ENCODE measurements at regions not wholly inside any gene's neighbourhood (a gene's known extent, or its start where the extent isn't known, plus 50 kb on each side); places are given as distances from the start of the nearest gene placed in this dataset.
"Not testable (repeated sequence)": the region's sequence is repeated elsewhere in the genome, so short reads cannot be mapped to it uniquely, and the experiment has no call there.

DNA sequence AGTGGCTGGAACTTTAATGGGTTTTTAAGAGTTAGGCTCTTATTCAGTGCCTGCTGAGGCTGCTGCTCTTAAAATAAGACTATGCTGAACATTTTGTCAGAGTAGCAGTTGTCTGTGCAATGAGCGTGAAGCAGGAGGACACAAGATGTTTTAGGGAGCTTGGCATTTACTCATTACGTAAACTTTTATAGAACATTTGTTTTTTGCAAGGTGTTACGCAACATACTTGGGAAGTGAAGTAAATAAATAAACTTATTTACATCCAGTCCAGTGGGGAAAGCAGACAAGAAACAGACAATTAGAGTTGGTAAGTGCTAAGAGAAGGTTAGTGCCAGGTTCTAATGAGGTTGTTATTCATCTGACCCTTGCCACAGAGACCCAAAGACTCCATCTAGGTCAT, 226.0 kb downstream of the HINT1 start:
- DNase-seq: no peak

DNA sequence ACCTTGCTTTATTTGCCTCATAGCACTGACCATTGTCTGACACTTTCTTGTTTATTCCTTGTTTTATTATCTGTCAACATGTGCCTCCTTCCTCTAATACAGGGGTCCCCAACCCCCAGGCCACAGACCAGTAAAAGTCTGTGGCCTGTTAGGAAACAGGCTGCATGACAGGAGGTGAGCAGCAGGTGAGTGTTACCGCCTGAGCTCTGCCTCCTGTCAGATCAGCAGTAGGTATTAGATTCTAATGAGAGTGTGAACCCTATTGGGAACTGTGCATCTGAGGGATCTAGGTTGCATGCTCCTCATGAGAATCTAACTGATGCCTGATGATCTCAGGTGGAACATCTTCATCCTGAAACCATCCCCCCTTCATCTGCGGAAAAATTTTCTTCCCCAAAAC, 228.0 kb downstream of the HINT1 start:
- DNase-seq: no peak

DNA sequence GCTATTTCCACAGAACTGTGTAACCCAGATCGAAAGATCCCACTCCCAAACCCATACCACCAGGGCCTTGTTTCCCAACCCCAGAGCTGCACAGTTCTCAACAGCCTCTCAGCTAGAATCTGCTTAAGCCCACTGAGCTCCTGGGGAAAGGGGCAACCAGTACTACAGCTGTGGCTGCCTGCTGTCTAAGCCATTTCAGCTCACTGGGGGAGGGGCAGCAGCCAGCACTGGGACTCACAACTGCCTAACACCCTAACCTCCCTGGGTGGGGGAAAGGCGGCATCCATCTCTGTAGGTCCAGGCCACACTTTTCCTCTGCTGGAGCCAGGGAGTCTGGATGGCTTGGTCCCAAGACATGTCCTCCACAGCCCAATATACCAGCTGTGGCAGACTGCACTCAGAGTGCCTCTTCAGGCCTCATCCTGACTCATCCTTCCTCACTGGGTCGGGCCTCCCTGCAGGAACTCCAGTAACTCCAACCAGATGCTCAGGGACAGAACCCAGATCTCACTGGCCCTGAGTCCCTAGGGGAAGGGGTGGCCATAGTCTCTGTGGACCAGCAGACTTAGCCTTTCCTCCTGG, 241.4 kb downstream of the HINT1 start:
- DNase-seq: no peak

DNA sequence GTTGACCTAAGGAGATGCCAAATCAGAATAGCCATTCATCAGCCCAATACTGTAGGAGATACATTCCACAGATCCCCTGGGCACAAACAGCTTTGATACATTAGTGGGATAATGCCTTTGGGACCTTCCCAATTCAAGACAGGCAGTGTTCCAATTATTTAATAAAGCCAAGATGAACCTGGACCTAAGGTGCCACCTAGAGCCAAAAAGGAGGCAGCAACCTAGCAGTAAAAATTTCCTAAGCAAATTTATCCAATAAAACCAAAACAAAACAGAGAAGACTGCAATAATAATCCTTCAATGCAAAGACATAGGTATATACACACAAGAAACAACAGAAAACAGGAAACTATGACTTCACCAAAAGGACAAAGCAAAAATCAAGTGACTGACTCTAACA, 253.0 kb downstream of the HINT1 start:
- no peak for DNase-seq

DNA sequence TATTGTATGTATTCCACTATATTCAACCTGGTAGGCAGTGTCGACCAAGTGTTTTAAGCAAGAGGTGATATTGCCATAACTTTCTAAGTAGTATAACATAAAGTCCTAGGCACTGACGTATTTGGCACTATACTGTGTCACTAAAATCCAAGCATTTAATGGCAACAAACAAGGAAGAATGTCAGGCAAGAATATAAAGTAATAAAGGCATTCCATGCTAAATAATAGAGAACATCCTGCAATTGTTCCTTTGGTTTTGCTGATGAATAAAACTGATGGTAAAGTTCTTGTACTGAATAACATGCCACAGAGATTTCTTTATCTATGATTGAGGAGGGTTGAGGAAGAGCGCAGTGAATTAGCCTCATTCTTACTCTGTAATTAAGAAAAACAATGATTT, 256.9 kb downstream of the HINT1 start:
- DNase-seq: no peak

DNA sequence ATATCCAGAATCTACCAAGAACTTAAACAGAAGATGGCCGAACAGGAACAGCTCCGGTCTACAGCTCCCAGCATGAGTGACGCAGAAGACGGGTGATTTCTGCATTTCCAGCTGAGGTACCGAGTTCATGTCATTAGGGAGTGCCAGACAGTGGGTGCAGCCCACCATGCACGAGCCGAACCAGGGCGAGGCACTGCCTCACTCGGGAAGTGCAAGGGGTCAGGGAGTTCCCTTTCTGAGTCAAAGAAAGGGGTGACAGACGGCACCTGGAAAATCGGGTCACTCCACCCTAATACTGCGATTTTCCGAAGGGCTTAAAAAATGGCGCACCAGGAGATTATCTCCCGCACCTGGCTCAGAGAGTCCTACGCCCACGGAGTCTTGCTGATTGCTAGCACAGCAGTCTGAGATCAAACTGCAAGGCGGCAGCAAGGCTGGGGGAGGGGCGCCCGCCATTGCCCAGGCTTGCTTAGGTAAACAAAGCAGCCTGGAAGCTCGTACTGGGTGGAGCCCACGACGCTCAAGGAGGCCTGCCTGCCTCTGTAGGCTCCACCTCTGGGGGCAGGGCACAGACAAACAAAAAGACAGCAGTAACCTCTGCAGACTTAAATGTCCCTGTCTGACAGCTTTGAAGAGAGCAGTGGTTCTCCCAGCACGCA, 267.4 kb downstream of the HINT1 start:
- DNase-seq: not testable (repeated sequence)

DNA sequence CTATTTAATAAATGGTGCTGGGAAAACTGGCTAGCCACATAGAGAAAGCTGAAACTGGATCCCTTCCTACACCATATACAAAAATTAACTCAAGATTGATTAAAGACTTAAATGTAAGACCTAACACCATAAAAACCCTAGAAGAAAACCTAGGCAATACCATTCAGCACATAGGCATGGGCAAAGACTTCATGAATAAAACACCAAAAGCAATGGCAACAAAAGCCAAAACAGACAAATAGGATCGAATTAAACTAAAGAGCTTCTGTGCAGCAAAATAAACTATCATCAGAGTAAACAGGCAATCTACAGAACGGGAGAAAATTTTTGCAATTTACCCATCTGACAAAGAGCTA, 267.9 kb downstream of the HINT1 start:
- DNase-seq: not testable (repeated sequence)

DNA sequence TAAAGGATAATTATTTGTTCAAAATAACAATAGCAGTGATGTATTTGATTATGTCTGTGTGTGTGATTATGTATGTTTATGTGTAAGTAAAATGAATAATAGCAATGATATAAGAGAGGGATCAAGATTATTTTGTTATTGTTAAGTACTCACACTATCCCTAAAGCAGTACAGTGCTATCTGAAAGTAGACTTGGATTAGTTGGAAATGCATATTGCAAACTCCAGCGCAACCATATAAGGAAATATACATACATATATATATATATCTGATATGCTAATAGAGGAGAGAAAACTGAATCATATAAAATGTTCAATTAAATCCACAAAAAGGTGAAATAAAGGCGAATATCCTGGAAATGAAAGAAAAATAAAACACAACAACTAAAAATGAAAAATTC, 268.4 kb downstream of the HINT1 start:
- no peak for DNase-seq

DNA sequence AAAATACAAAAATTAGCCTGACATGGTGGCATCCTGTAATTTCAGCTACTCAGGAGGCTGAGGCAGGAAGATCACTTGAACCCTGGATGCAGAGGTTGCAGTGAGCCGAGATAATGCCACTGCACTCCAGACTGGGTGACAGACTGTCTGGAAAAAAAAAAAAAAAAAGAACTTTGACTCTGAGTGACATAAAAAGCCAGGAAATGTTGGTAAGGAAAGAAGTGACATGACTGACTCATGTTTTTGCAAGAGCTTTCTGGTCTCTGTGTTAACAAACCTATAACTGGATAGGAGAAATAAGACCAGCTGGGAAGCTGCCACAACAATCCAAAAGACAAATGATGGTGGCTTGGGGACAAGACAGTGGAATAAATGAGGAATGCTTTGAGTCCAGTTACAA, 272.1 kb downstream of the HINT1 start:
- no peak for DNase-seq

DNA sequence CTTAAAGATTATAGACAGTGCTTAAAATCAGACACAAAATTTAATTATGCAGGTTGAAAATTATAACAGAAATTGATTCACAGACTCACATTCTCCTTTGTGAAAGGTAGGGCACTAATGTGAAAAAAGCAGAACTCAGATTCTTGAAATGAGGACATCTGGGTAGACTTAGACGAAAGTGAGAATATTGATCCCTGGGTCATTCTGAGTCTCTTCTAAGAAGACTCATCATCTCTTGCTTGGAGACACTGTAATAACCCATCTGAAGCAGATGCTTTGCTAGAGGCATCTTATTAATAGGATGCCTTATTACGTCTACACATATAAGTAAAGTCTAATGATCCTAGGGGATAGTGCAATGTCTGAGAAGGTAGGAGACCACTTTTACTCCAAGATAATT, 274.4 kb downstream of the HINT1 start:
- DNase-seq: no peak

DNA sequence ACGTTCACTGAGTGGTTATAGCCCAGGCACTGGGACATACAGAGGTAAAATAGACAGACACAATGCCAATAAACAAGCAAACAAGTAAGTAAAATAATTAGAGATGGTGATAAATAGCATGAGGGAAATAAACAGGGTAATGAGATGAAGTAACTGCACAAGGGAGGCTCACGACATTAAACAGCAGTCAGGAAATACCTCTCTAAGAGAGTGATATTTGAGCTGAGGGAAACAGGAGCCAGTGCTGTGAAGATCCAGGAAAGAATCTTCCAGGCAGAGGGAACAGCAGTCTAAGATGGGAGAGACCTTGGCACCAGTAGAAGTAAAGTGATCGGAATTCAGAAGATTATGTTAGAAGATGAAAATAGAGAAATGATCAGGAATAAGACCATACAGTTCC, 279.4 kb downstream of the HINT1 start:
- no peak for DNase-seq

DNA sequence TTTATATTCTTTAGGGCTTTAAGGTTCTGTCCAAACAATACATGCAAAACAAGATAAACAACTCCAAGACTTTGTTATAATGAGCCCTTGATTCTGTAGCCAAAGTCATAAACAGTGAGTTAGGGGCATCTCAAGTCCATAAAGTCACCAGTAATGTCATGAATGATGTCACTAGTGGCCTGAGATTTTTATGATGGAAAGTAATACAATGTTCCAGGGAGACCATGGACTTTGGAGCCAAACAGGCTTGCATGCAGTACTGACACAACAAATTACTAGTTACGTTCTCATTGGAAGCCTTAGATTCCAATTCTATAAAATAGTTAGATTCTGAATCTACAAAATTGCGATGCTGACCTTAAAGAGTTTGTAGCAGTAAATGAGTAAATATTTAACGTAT, 280.0 kb downstream of the HINT1 start:
- DNase-seq: no peak

DNA sequence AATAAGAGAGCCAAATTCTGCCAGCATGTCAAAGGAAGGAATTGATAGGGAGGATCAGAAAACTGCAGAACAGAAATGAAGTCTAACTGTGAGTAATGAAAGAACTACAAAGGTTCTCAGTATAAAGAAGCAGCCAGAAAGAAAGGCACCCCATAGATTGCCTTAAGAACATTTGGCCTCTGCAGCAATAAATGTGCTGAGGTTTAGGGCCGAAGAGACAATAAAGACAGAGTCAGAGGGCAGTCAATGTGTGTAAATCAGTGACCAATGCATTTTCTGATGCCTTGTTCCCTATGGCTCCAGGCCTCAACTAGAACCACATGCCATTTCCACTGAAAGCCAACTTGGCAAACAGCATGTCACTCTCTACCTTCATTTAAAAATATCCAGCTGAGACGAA, 281.0 kb downstream of the HINT1 start:
- no peak for DNase-seq

DNA sequence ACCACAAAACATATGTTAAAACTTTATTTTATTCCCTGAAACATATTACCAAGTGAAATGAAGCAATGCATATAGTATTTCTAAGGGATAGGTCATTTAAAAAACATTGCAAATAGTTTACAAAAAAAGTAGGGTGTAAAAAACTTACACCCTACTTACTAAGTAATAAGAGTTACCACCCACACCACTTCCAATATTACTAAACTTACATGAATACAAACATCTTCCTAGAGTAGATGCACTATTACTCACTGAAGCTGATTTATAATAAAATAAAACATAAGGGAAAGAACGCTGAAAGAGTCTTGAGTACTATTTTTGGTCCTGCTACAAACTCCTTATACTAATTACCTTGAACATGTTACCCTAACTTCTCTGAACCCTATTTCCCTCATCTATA, 289.4 kb downstream of the HINT1 start:
- no peak for DNase-seq

DNA sequence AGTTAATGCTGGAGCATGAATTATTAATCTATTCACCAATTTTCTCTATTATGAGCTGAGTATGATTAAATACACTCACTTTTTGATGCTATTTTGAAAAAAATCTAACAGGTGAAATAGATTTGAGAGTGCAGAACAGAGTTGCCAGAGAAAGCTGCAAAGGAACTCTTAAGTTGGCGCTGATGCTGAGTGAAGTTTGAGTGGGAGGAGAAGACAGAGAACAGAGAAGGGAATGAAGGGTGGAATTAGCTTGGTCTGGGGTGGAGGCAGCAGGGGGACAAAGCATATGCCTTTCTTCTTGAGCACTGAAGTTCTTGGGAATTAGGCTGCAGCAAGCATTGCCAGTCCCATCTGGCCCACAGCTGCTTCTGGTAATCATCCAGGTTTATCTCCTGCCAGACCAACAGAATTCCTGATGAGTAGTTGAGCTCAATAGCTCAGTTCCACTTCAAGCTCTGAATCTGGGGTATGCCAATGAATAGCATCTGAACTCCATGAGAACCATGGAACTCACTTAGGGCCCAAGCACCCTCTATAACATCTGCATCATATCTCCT, 290.1 kb downstream of the HINT1 start:
- no peak for DNase-seq

DNA sequence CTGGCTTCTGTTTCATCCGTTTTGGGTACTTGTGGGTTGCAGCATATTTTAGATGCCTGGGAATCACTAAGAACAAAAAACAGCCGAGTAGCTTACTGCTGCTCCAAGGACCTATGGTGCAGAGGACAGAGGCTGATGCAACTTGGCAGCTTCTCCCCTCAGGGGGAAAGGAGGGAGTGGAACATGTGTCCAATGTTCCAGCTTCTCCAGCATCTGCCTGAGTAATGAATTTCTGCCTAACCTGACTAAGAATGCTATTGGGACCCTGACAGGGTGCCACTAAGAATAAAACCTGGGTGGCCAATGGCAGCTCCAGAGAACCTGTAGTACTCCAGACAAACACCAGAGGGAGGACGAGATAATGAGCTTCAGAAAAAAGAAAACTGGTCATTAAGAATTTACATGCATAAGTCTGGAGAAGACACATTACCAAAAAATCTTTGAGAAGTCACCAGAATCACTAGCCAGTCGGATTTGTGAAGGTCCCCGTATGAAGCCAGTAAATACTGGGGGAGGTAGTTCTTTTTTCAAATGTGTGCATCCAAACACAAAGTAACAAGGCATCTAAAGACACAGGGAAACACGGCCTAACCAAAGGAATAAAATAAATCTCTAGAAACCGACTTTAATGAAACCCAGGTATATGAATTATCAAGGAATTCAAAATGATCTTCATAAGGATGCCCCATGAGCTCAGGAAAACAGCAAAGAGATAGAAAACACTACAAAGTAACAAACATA, 293.5 kb downstream of the HINT1 start:
- DNase-seq: peak; percentile 22

DNA sequence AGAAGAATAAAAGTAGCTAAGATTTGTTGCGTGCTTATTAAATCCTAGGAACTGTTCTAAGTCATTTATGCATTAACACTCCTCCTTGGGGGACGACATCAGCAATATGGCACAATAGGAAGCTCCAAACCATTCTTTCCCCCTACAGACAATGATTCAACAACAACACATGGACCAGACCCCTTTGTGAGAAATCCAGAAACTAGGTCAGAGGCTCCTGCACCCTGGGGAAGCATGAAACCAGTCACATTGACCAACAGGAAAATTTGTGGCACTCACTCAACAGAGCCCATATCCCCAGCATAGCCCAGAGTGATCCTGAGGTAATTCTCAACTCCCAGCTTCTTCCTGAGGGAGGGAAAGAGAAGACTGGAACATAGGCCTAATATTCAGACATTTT, 294.4 kb downstream of the HINT1 start:
- no peak for DNase-seq

DNA sequence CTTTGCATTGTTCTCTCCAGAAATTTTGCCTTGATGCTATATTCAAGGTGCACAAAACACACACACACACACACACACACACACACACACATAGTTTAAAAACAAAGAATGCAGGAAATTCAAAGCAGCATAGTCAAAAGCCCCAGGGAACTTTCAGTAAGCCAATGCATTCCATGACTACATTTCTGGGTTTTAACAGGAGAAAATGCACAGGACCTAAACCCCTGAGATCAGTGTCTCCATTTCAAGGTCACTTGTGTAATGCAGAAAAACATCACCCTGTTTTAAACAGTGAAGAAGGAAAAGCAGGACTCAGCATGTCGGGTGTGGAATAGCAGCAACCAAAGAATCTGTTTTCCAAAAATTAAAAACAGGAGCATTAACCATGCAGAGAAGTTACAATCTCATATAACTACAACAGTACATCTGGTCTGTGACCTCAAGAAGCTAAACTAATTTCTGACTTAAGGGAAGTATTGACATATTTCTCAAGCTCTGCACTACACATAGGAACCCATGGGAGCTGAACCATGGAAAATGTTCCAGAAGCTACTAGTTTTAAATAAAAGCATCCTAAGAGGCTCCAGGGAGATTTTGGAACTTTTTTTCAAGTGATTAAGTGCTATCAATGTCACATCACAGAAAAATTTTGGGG, 296.7 kb downstream of the HINT1 start:
- no peak for DNase-seq

DNA sequence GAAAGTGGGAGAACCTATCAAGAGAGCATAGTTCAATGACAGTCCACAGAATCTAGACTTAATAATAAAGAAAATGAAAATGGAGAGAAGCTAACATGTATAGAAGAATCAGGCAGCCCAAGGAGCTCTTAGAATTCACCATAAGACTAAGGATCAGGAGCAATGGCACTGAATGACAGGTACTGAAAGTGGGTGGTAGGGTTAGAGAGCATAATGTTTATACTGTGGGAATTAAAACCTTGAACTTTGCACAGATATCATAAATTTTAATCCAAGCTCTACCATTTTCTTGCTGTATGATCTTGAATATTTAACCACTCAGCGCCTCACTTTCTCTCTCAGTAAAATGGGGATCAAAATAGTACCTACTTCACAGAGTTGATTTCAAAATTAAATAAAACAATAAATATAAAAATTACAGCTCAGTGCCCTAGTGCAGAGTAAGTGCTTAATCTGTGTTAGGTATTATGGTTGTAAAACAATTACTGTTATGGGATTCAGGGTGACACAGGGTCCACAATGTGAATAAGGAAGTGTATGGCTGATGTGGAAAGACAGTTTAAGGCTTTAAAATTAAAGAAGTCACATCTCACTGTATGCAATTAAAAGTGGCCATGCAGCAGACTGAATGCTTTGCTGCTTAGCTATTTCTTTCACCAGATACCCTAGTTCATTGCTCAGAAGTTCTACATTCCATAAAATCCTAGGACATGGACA, 319.8 kb downstream of the HINT1 start:
- DNase-seq: no peak

DNA sequence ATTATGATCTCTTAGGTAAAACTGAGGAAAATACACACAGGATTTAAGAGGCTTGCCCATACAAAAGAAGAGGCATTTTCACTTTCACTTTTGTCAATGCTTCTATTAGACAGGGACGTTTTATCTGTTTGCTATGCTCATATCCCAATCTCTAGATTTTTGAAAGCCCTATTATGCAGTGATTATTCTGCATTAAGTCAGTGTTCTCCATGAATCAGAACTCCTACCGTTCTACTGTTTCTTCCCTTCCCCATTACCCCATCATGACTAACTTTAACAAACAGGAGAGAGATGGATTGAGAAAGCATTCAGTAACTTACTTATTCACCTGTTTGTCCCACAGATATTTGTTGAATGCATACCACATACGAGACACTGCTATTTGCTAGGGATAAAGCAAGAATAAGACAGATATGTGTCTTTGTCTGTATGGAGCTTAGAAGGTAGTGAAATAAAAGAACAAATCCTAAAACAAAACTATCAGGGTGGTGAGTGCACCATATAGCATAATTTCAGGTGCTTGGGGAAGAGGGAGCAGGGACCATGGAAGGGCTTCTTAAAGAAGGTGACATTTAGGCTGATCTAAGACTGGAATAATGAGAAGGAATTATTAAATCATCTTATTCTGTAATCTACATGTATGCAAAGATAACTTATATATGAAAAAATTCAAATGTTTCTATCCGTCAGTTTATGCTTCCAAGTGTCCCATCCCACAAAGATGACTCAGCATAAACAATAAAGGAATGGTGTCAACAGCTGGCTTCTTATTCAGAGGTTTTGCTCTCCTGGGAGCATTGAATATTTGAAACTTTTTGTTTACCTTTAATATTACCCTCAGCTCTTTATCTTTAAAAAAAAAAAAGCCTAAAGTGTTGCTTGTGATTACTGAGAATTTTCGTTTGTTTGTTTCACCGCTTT, 328.1 kb downstream of the HINT1 start:
- no peak for DNase-seq

DNA sequence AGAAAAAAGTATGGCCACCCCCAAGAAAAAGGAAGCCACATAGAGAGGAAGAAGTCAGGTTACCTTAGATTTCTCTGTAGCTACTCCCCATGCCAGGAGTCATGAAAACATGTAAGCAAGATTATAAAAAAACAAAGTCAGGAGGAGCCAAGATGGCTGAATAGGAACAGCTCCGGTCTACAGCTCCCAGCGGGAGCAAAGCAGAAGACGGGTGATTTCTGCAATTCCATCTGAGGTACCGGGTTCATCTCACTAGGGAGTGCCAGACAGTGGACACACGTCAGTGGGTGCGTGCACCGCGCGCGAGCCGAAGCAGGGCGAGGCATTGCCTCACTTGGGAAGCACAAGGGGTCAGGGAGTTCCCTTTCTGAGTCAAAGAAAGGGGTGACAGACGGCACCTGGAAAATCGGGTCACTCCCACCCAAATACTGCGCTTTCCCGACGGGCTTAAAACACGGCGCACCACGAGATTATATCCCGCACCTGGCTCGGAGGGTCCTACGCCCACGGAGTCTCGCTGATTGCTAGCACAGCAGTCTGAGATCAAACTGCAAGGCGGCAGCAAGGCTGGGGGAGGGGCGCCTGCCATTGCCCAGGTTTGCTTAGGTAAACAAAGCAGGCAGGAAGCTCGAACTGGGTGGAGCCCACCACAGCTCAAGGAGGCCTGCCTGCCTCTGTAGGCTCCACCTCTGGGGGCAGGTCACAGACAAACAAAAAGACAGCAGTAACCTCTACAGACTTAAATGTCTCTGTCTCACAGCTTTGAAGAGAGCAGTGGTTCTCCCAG, 347.3 kb downstream of the HINT1 start:
- not testable (repeated sequence) for DNase-seq
